ENCODE measurements at regions not wholly inside any gene's neighbourhood (a gene's known extent, or its start where the extent isn't known, plus 50 kb on each side); places are given as distances from the start of the nearest gene placed in this dataset.

DNA sequence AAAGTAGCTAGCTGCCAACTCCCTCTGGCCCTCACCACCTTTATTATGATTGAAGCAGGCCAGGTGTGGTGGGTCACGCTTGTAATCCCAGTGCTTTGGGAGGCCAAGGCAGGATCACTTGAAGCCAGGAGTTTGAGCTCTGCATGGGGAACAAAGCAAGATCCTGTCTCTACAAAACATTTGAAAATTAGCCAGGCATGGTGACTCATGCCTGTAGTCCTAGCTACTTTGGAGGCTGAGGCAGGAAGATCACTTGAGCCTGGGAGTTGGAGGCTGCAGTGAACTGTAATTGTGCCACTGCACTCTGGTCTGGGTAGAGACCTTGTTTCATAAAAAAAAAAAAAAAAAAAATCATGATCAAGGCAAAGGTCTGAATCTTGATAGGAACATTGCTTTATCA is 467.0 kb upstream of the DIPK2B start:
- DNase-seq: no peak
- Histone ChIP-seq H3K27ac (no peak overlapping the region), H3K36me3 (no peaks in the 10 kb centered on the region), H3K27me3 (no peaks in the 10 kb centered on the region), H3K9me3 (no peaks in the 10 kb centered on the region), H3K4me3 (no peak overlapping the region), H3K4me1 (no peaks in the 10 kb centered on the region)
- TF ChIP-seq POLR2A (IDR thresholded peaks at IDR 0.05): no peak
- no peak for TF ChIP-seq CTCF (IDR thresholded peaks at IDR 0.05)
- intact Hi-C loops (cut with DNase I; ENCODE audit: low total_unique reads): no loop called here

DNA sequence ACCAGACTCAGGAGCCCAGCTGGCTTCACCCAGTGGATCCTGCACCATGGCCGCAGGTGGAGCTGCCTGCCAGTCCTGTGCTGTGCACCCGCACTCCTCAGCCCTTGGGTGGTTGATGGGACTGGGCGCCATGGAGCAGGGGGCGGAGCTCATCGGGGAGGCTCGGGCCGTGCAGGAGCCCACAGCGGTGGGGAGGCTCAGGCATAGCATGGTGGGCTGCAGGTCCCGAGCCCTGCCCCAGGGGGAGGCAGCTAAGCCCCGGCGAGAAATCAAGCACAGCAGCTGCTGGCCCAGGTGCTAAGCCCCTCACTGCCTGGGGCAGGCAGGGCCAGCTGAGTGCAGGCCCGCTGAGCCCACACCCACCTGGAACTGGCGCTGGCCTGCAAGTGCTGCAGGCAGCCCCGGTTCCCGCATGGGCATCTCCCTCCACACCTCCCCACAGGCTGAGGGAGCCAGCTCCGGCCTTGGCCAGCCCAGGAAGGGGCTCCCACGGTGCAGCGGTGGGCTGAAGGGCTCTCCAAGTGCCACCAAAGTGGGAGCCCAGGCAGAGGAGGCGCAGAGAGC is 464.1 kb upstream of the DIPK2B start:
- no peak for TF ChIP-seq POLR2A (IDR thresholded peaks at IDR 0.05)
- TF ChIP-seq CTCF (IDR thresholded peaks at IDR 0.05): no peak
- Histone ChIP-seq H3K27me3 (no peaks in the 10 kb centered on the region), H3K27ac (no peak overlapping the region), H3K4me1 (no peaks in the 10 kb centered on the region), H3K9me3 (no peaks in the 10 kb centered on the region), H3K36me3 (no peaks in the 10 kb centered on the region), H3K4me3 (no peak overlapping the region)
- intact Hi-C loops (cut with DNase I; ENCODE audit: low total_unique reads): no loop called here
- no peak for DNase-seq

- Histone ChIP-seq H3K27me3 (no peaks in the 10 kb centered on the region), H3K27ac (no peak overlapping the region), H3K36me3 (no peaks in the 10 kb centered on the region), H3K4me3 (no peak overlapping the region), H3K4me1 (no peaks in the 10 kb centered on the region), H3K9me3 (no peaks in the 10 kb centered on the region)
- TF ChIP-seq CTCF (IDR thresholded peaks at IDR 0.05): no peak
- TF ChIP-seq POLR2A (IDR thresholded peaks at IDR 0.05): no peak
- DNase-seq: no peak
- intact Hi-C loops (cut with DNase I; ENCODE audit: low total_unique reads): no loop called here
Observed at GRCh38 chrX:45660477-45660876, 459.8 kb upstream of the DIPK2B start.

DNA sequence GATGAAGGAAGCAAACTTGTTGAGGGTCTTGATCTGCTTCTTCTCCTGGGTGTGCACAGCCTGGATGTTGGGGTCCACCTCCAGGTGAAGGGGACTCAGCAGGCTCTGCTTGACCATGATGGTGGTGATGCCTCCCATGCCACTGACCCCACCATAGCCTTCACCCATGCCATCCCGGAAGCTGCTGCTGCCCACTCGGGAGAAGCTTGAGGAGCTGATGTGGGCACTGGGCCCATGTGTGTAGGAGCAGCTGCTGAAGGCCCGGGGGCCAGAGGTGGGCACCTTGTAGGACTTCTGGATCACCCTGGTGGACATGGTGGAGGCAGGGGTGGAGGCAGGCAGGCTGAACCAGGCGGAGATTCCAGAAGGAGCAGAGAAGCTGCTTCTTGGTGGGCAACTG is 432.7 kb upstream of the DIPK2B start:
- intact Hi-C loops (cut with DNase I; ENCODE audit: low total_unique reads): no loop called here

GRCh38 chrX:45632506-45632905 is 431.8 kb upstream of the DIPK2B start:
- H3K9me3 ChIP-seq: no peaks in the 10 kb centered on the region
- H3K27me3 ChIP-seq: no peaks in the 10 kb centered on the region
- H3K27ac ChIP-seq: no peak overlapping the region
- TF ChIP-seq CTCF (IDR thresholded peaks at IDR 0.05) (no peak), POLR2A (IDR thresholded peaks at IDR 0.05) (no peak)
- H3K4me3 ChIP-seq: no peak overlapping the region
- H3K4me1 ChIP-seq: no peaks in the 10 kb centered on the region
- no peaks in the 10 kb centered on the region for H3K36me3 ChIP-seq
- no peak for DNase-seq
- intact Hi-C loops (cut with DNase I; ENCODE audit: low total_unique reads): no loop called here

More for the DNA sequence above, 432.7 kb upstream of the DIPK2B start:
- no peak for DNase-seq
- H3K9me3 ChIP-seq: no peaks in the 10 kb centered on the region
- no peaks in the 10 kb centered on the region for H3K4me1 ChIP-seq
- H3K27me3 ChIP-seq: no peaks in the 10 kb centered on the region
- no peak overlapping the region for H3K27ac ChIP-seq
- no peaks in the 10 kb centered on the region for H3K36me3 ChIP-seq
- TF ChIP-seq CTCF (IDR thresholded peaks at IDR 0.05) (no peak), POLR2A (IDR thresholded peaks at IDR 0.05) (no peak)
- no peak overlapping the region for H3K4me3 ChIP-seq
